ENCODE measurements at regions not wholly inside any gene's neighbourhood (a gene's known extent, or its start where the extent isn't known, plus 50 kb on each side); places are given as distances from the start of the nearest gene placed in this dataset.

DNA sequence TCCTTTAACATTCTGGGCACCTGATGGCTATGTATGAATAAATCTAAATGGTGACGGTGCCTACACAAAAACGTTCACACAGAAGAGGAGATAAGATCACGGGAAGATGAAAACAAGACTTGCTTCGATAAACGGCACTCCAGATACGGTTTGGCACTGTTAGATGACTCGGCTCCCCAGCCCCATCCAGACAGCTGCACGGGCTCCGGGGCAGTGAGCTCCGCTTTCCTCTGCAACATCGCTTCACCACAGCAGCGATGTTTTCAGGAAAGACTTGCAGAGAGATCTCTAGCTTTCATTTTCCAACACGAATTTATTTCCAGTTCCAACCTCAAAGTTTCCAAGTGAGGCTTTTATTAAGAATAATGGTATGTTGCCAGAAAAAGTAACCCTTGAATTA lies 132.1 kb downstream of the KLF6 start:
- TF ChIP-seq, protein P1, sequence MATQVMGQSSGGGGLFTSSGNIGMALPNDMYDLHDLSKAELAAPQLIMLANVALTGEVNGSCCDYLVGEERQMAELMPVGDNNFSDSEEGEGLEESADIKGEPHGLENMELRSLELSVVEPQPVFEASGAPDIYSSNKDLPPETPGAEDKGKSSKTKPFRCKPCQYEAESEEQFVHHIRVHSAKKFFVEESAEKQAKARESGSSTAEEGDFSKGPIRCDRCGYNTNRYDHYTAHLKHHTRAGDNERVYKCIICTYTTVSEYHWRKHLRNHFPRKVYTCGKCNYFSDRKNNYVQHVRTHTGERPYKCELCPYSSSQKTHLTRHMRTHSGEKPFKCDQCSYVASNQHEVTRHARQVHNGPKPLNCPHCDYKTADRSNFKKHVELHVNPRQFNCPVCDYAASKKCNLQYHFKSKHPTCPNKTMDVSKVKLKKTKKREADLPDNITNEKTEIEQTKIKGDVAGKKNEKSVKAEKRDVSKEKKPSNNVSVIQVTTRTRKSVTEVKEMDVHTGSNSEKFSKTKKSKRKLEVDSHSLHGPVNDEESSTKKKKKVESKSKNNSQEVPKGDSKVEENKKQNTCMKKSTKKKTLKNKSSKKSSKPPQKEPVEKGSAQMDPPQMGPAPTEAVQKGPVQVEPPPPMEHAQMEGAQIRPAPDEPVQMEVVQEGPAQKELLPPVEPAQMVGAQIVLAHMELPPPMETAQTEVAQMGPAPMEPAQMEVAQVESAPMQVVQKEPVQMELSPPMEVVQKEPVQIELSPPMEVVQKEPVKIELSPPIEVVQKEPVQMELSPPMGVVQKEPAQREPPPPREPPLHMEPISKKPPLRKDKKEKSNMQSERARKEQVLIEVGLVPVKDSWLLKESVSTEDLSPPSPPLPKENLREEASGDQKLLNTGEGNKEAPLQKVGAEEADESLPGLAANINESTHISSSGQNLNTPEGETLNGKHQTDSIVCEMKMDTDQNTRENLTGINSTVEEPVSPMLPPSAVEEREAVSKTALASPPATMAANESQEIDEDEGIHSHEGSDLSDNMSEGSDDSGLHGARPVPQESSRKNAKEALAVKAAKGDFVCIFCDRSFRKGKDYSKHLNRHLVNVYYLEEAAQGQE (IDR thresholded peaks at IDR 0.05; ENCODE audit: insufficient read depth in 1 of 2, low read depth in 2 of 2, low read length in 2 of 2) = no peak
- TF ChIP-seq TAF1 (IDR thresholded peaks at IDR 0.05; ENCODE audit: borderline replicate concordance, insufficient read depth, low read length) (no peak), POLR2AphosphoS5 (IDR thresholded peaks at IDR 0.05; ENCODE audit: low read depth, low read length) (no peak), SIN3A (IDR thresholded peaks at IDR 0.05; ENCODE audit: borderline replicate concordance, insufficient read depth, low read length) (no peak)
